PC-3 (cell line): ENCODE measurements at regions not wholly inside any gene's neighbourhood (a gene's known extent, or its start where the extent isn't known, plus 50 kb on each side); places are given as distances from the start of the nearest gene placed in this dataset.

Experiments
- ATAC-seq: fragments of 200-7000 bp; cut with Tn5 transposase; 2 replicates; pipeline ENCODE4 v1.9.1; 2020; ENCODE audit warnings: mild to moderate bottlenecking, moderate library complexity
- BruUV-seq: library from RNA; stranded (reverse); fragments of 400-500 nt; replicated peaks from 2 replicates; lab custom pipeline; 2021; lab: Mats Ljungman, UMichigan
- CTCF ChIA-PET: fragments of 300-600 bp; sonication (Branson Sonifier 250); formaldehyde crosslinking; loops from one replicate; lab custom pipeline; 2022; ENCODE audit warnings: antibody characterized with exemption; lab: Charles Lee
- POLR2A ChIA-PET: fragments of 300-600 bp; sonication (Branson Sonifier 250); formaldehyde crosslinking; loops from one replicate; lab custom pipeline; 2022; ENCODE audit warnings: antibody characterized with exemption; ENCODE audit not compliant: unreplicated experiment; lab: Charles Lee
- DNase-seq: peaks from one replicate; pipeline ENCODE4 v3.0.0-alpha.2; 2015
- H2AFZ ChIP-seq: fragments of 300-600 bp; sonication (generic); 2 replicates; pipeline ENCODE4 v1.6.0; 2016; ENCODE audit warnings: antibody characterized with exemption, low read length
- H3F3A ChIP-seq: fragments of 300-600 bp; sonication (generic); one replicate; pipeline ENCODE4 v1.6.0; 2017; ENCODE audit warnings: antibody characterized with exemption, low read length, control low read depth, mild to moderate bottlenecking; ENCODE audit not compliant: unreplicated experiment
- H3K27ac ChIP-seq: fragments of 300-600 bp; sonication (generic); 2 replicates; pipeline ENCODE4 v1.5.1; 2016; ENCODE audit warnings: mild to moderate bottlenecking, low read length
- H3K27me3 ChIP-seq: fragments of 300-600 bp; sonication (generic); 2 replicates; pipeline ENCODE4 v1.6.1; 2016; ENCODE audit warnings: low read length, mixed read lengths
- H3K36me3 ChIP-seq: fragments of 300-600 bp; sonication (generic); 2 replicates; pipeline ENCODE4 v1.6.1; 2016; ENCODE audit warnings: low read depth, mixed run types, low read length, mixed read lengths
- H3K4me1 ChIP-seq: fragments of 300-600 bp; sonication (generic); 2 replicates; pipeline ENCODE4 v1.5.1; 2016; ENCODE audit warnings: low read length; ENCODE audit not compliant: insufficient read depth
- H3K4me2 ChIP-seq: fragments of 300-600 bp; sonication (generic); 2 replicates; pipeline ENCODE4 v1.6.0; 2016; ENCODE audit warnings: low read length
- H3K4me3 ChIP-seq: fragments of 300-600 bp; sonication (generic); 2 replicates; pipeline ENCODE4 v1.5.1; 2016; ENCODE audit warnings: mild to moderate bottlenecking, low read length, mixed read lengths
- H3K79me2 ChIP-seq: fragments of 300-600 bp; sonication (generic); 2 replicates; pipeline ENCODE4 v1.6.1; 2017; ENCODE audit warnings: low read length, mixed read lengths
- H3K9ac ChIP-seq: fragments of 300-600 bp; sonication (generic); 2 replicates; pipeline ENCODE4 v1.6.0; 2016; ENCODE audit warnings: mild to moderate bottlenecking, low read length
- H3K9me2 ChIP-seq: fragments of 300-600 bp; sonication (generic); replicated peaks from 2 replicates; pipeline ENCODE4 v1.6.1; 2016; ENCODE audit warnings: mixed run types, low read length, mixed read lengths
- H3K9me3 ChIP-seq: fragments of 300-600 bp; sonication (generic); 2 replicates; pipeline ENCODE4 v1.6.1; 2016; ENCODE audit warnings: low read length, mixed read lengths
- H4K20me1 ChIP-seq: fragments of 300-600 bp; sonication (generic); 2 replicates; pipeline ENCODE4 v1.6.1; 2016; ENCODE audit warnings: low read length, mixed read lengths
- EZH2 ChIP-seq: fragments of 300-600 bp; sonication (generic); IDR thresholded peaks from one replicate; pipeline ENCODE4 v1.6.1; 2017; ENCODE audit warnings: antibody characterized with exemption, mild to moderate bottlenecking, low read length; ENCODE audit not compliant: unreplicated experiment
- EZH2phosphoT487 ChIP-seq: fragments of 300-600 bp; sonication (generic); IDR thresholded peaks from 2 replicates; pipeline ENCODE4 v1.6.1; 2018; ENCODE audit warnings: mild to moderate bottlenecking, antibody characterized with exemption, low read length, borderline replicate concordance
- intact Hi-C: fragments of 100-400 bp; cut with micrococcal nuclease; formaldehyde crosslinking; loops from 2 replicates; pipeline ENCODE4 v1.9.0; 2023
- TF ChIP-seq, protein P1 (sequence below): fragments of 300-600 bp; sonication (generic); conservative IDR thresholded peaks from 2 replicates; pipeline ENCODE4 v1.5.1; 2017; ENCODE audit warnings: antibody characterized with exemption, low read depth, mild to moderate bottlenecking, low read length

DNA sequence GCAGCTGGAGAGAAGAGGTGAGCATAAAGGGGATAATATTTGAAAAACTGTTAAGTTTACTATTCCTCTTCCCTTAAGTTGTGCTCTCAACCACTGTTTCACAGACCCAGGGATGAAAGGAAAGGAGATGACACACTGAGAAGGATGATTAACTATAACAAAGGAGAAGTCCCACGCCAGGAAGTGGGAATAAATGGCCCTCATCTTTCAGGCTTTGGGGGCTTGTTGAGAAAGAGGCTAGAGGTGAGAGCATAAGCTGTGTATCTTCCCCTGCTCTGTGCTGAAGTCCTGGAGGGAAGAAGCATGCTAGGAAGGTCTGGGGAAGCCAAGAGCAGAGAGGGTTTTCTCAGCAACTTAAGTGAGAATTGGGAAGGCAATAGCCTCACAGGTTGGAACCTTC is 399.1 kb upstream of the ATP5MC3 start:
- TF ChIP-seq, protein P1, sequence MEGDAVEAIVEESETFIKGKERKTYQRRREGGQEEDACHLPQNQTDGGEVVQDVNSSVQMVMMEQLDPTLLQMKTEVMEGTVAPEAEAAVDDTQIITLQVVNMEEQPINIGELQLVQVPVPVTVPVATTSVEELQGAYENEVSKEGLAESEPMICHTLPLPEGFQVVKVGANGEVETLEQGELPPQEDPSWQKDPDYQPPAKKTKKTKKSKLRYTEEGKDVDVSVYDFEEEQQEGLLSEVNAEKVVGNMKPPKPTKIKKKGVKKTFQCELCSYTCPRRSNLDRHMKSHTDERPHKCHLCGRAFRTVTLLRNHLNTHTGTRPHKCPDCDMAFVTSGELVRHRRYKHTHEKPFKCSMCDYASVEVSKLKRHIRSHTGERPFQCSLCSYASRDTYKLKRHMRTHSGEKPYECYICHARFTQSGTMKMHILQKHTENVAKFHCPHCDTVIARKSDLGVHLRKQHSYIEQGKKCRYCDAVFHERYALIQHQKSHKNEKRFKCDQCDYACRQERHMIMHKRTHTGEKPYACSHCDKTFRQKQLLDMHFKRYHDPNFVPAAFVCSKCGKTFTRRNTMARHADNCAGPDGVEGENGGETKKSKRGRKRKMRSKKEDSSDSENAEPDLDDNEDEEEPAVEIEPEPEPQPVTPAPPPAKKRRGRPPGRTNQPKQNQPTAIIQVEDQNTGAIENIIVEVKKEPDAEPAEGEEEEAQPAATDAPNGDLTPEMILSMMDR: no peak
- no peak for TF ChIP-seq EZH2phosphoT487
- no peak for TF ChIP-seq EZH2
- intact Hi-C loops: no loop called here
- no peaks in the 10 kb centered on the region for H3F3A ChIP-seq
- no peak for DNase-seq
- ChIA-PET POLR2A (no interaction called here), CTCF (no interaction called here)
- no peaks in the 10 kb centered on the region for H3K36me3 ChIP-seq
- no peaks in the 10 kb centered on the region for H3K4me1 ChIP-seq
- H3K4me2 ChIP-seq: no peak overlapping the region
- no peak overlapping the region for H3K9ac ChIP-seq
- H2AFZ ChIP-seq: no peak overlapping the region
- H3K9me3 ChIP-seq: no peaks in the 10 kb centered on the region
- H3K27ac ChIP-seq: no peak overlapping the region
- H3K4me3 ChIP-seq: no peak overlapping the region
- H3K27me3 ChIP-seq: peaks cover 58% of the 10 kb centered on the region
- ATAC-seq: no peak
- no peaks in the 10 kb centered on the region for H3K9me2 ChIP-seq
- BruUV-seq: no TSS peak
- H3K79me2 ChIP-seq: no peaks in the 10 kb centered on the region
- no peaks in the 10 kb centered on the region for H4K20me1 ChIP-seq

DNA sequence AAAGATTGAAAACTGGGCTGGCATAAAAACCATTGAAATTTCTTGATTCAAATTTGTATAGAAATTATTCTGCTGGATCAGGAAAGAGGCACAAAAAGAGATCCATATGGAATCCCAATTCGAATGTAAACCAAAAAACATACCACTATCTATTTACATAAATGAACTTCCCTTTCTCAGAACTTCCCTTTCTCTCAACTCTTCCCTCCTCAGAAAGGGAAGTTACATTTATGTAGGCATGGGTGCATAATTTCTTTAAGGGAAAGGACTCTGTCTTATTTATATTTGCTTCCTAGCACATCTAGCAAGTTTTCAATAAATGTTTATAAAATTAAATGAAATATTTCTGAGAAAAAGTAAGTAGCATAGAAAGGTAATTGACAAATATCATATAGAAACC is 398.1 kb upstream of the ATP5MC3 start:
- DNase-seq: no peak
- no peak overlapping the region for H3K27ac ChIP-seq
- H3F3A ChIP-seq: no peaks in the 10 kb centered on the region
- H3K27me3 ChIP-seq: peaks cover 62% of the 10 kb centered on the region
- CTCF ChIA-PET: no interaction called here
- POLR2A ChIA-PET: no interaction called here
- no peaks in the 10 kb centered on the region for H3K9me2 ChIP-seq
- no TSS peak for BruUV-seq
- no peaks in the 10 kb centered on the region for H3K4me1 ChIP-seq
- no peaks in the 10 kb centered on the region for H4K20me1 ChIP-seq
- H3K79me2 ChIP-seq: no peaks in the 10 kb centered on the region
- no peak overlapping the region for H3K4me2 ChIP-seq
- no peak for ATAC-seq
- H3K9me3 ChIP-seq: no peaks in the 10 kb centered on the region
- no peak overlapping the region for H2AFZ ChIP-seq
- intact Hi-C loops: no loop called here
- H3K36me3 ChIP-seq: no peaks in the 10 kb centered on the region
- H3K4me3 ChIP-seq: no peak overlapping the region
- no peak overlapping the region for H3K9ac ChIP-seq
- no peak for TF ChIP-seq EZH2
- TF ChIP-seq, protein P1: no peak
- no peak for TF ChIP-seq EZH2phosphoT487

DNA sequence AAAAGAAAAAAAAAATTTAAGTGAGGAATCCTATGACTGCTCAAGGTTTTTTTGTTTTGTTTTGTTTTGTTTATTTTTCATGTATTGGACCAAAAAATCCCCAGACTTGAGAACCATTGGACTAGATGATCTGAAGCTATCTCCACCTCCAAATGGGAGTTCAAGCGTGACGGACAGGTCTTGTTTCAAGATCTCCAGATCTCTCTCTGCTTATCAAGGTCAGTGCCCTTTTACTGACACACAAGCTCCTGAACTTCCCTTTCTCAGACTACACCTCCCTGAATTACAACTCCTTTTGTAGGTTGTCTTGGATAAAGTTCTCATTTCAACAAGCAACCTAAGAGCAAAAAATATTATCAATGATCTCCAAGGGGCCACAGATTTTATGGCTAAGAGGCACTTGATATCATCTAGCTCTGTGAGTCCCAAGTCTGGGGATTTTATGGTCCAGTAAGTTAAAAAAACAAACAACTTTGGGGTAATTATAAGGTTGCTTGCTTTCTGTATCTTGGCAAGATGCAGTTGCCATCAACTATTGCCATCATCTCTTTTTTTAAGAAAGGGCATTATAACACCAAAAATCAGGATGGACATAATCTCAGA is 396.0 kb upstream of the ATP5MC3 start:
- intact Hi-C loops: no loop called here
- ATAC-seq: no peak
- no peak overlapping the region for H3K4me2 ChIP-seq
- no peaks in the 10 kb centered on the region for H4K20me1 ChIP-seq
- H2AFZ ChIP-seq: no peak overlapping the region
- no peak overlapping the region for H3K9ac ChIP-seq
- no peaks in the 10 kb centered on the region for H3K9me2 ChIP-seq
- ChIA-PET POLR2A (no interaction called here), CTCF (no interaction called here)
- H3F3A ChIP-seq: no peaks in the 10 kb centered on the region
- peaks cover 74% of the 10 kb centered on the region for H3K27me3 ChIP-seq
- TF ChIP-seq EZH2 (no peak), EZH2phosphoT487 (no peak)
- TF ChIP-seq, protein P1: no peak
- no peaks in the 10 kb centered on the region for H3K9me3 ChIP-seq
- H3K36me3 ChIP-seq: no peaks in the 10 kb centered on the region
- no peak overlapping the region for H3K4me3 ChIP-seq
- no peak overlapping the region for H3K27ac ChIP-seq
- no peaks in the 10 kb centered on the region for H3K4me1 ChIP-seq
- DNase-seq: no peak
- BruUV-seq: no TSS peak
- H3K79me2 ChIP-seq: no peaks in the 10 kb centered on the region
